SU-DHL-6 (cell line): ENCODE measurements at regions not wholly inside any gene's neighbourhood (a gene's known extent, or its start where the extent isn't known, plus 50 kb on each side); places are given as distances from the start of the nearest gene placed in this dataset.

ENCODE experiments used
- H2AFZ ChIP-seq: fragments of 200-600 bp; sonication (generic); 2 replicates; pipeline ENCODE4 v1.6.1; 2014; ENCODE audit warnings: low read depth, mild to moderate bottlenecking, moderate library complexity, mixed read lengths, antibody characterized with exemption, low read length; ENCODE audit not compliant: severe bottlenecking
- H3F3A ChIP-seq: fragments of 200-600 bp; shearing (Covaris generic); 2 replicates; pipeline ENCODE4 v1.6.0; 2016; ENCODE audit warnings: antibody characterized with exemption, mild to moderate bottlenecking; ENCODE audit not compliant: insufficient read depth
- H3K27ac ChIP-seq: fragments of 200-600 bp; sonication (generic); 2 replicates; pipeline ENCODE4 v1.5.1; 2016; ENCODE audit warnings: low read depth, mild to moderate bottlenecking, low read length, moderate library complexity, mixed read lengths
- H3K27me3 ChIP-seq: fragments of 200-600 bp; sonication (generic), shearing (Covaris generic); 2 replicates; pipeline ENCODE4 v1.6.0; 2014; ENCODE audit warnings: mild to moderate bottlenecking, low read length
- H3K36me3 ChIP-seq: fragments of 200-600 bp; sonication (generic); 2 replicates; pipeline ENCODE4 v1.6.1; 2014; ENCODE audit warnings: mild to moderate bottlenecking, low read length, mixed read lengths
- H3K4me2 ChIP-seq: fragments of 300-600, 200-600 bp; shearing (Covaris generic), sonication (generic); 2 replicates; pipeline ENCODE4 v1.6.0; 2014; ENCODE audit warnings: low read length, low read depth, mild to moderate bottlenecking; ENCODE audit not compliant: poor library complexity, severe bottlenecking
- H3K4me3 ChIP-seq: fragments of 200-600 bp; sonication (generic); 2 replicates; pipeline ENCODE4 v1.5.1; 2014; ENCODE audit warnings: antibody characterized with exemption, low read length, mild to moderate bottlenecking, mixed read lengths; ENCODE audit not compliant: insufficient read depth, poor library complexity, severe bottlenecking
- H3K79me2 ChIP-seq: fragments of 200-600 bp; sonication (generic); 2 replicates; pipeline ENCODE4 v1.6.1; 2014; ENCODE audit warnings: mild to moderate bottlenecking, low read length, moderate library complexity; ENCODE audit not compliant: insufficient read depth
- H3K9ac ChIP-seq: fragments of 200-600 bp; sonication (generic); 2 replicates; pipeline ENCODE4 v1.7.0; 2014; ENCODE audit warnings: mild to moderate bottlenecking, low read length
- H3K9me2 ChIP-seq: fragments of 200-600 bp; sonication (generic); replicated peaks from 2 replicates; pipeline ENCODE4 v1.6.1; 2014; ENCODE audit warnings: low read length; ENCODE audit not compliant: insufficient read depth
- H3K9me3 ChIP-seq: fragments of 200-600 bp; sonication (generic); 2 replicates; pipeline ENCODE4 v1.6.1; 2014; ENCODE audit warnings: low read length, mixed read lengths; ENCODE audit not compliant: insufficient read depth
- H4K20me1 ChIP-seq: fragments of 200-600 bp; sonication (generic); 2 replicates; pipeline ENCODE4 v1.6.1; 2014; ENCODE audit warnings: low read depth, mild to moderate bottlenecking, antibody characterized with exemption, low read length, moderate library complexity, mixed read lengths
- EZH2phosphoT487 ChIP-seq: fragments of 200-600 bp; sonication (generic), shearing (Covaris generic); conservative IDR thresholded peaks from 2 replicates; pipeline ENCODE4 v1.6.1; 2018; ENCODE audit warnings: mild to moderate bottlenecking, antibody characterized with exemption, low read length, moderate library complexity, mixed read lengths
- TF ChIP-seq, protein P1 (sequence below): fragments of 200-600 bp; sonication (generic); IDR thresholded peaks from one replicate; pipeline ENCODE4 v1.5.1; 2017; ENCODE audit warnings: antibody characterized with exemption, mild to moderate bottlenecking, low read length, moderate library complexity; ENCODE audit not compliant: insufficient read depth, poor library complexity, severe bottlenecking

DNA sequence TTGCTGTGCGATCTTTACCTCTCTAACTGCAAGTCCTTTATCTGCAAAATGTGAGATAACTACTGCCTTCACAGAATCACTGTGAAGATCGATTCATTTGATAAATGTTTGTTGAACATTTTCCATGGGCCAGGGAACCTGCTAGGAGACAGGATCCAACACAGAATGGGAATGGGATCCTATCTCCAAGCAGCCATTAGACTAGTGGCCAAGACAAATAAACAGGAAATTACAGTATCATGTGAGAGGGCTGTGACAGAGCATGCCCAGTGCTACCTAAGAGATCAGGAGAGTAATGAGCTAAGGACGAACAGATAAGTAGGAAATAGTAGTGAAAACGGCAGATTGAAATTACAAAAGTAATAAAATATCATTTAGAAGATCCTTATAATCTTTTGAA lies 105.7 kb downstream of the GRIN2B start:
- H3K9me2 ChIP-seq = no peaks in the 10 kb centered on the region
- no peaks in the 10 kb centered on the region for H3K36me3 ChIP-seq
- no peak overlapping the region for H3K4me3 ChIP-seq
- TF ChIP-seq, protein P1, sequence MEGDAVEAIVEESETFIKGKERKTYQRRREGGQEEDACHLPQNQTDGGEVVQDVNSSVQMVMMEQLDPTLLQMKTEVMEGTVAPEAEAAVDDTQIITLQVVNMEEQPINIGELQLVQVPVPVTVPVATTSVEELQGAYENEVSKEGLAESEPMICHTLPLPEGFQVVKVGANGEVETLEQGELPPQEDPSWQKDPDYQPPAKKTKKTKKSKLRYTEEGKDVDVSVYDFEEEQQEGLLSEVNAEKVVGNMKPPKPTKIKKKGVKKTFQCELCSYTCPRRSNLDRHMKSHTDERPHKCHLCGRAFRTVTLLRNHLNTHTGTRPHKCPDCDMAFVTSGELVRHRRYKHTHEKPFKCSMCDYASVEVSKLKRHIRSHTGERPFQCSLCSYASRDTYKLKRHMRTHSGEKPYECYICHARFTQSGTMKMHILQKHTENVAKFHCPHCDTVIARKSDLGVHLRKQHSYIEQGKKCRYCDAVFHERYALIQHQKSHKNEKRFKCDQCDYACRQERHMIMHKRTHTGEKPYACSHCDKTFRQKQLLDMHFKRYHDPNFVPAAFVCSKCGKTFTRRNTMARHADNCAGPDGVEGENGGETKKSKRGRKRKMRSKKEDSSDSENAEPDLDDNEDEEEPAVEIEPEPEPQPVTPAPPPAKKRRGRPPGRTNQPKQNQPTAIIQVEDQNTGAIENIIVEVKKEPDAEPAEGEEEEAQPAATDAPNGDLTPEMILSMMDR = no peak
- no peak for TF ChIP-seq EZH2phosphoT487
- H3K9ac ChIP-seq = no peak overlapping the region
- no peaks in the 10 kb centered on the region for H4K20me1 ChIP-seq
- no peak overlapping the region for H3K27ac ChIP-seq
- no peak overlapping the region for H3K4me2 ChIP-seq
- H3F3A ChIP-seq = no peaks in the 10 kb centered on the region
- no peak overlapping the region for H2AFZ ChIP-seq
- H3K79me2 ChIP-seq = no peaks in the 10 kb centered on the region
- H3K9me3 ChIP-seq = no peaks in the 10 kb centered on the region
- H3K27me3 ChIP-seq = no peaks in the 10 kb centered on the region

DNA sequence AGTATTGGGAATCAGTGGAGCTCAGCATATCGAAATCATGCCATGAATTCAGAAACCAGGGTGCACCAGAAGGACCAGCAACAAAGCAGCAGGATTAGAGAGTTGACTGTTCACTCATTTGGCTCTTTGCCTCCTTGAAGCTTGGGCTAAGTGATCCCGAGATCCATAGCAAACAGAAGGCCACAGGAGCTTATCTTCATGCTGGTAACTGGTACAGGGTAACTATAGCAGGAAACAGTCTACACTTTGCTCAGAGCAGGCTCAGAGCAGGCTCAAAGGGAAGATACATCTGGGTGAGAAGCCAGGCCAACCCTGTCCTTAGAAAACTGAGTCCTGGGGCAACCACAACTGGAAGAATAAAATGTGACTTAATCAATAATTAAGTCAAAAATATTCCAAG lies 111.1 kb downstream of the GRIN2B start:
- Histone ChIP-seq H3F3A (no peaks in the 10 kb centered on the region), H3K9ac (no peak overlapping the region), H3K4me2 (no peak overlapping the region), H3K27me3 (no peaks in the 10 kb centered on the region), H3K4me3 (no peak overlapping the region), H3K36me3 (no peaks in the 10 kb centered on the region), H3K9me3 (no peaks in the 10 kb centered on the region), H3K79me2 (no peaks in the 10 kb centered on the region), H4K20me1 (no peaks in the 10 kb centered on the region), H3K9me2 (no peaks in the 10 kb centered on the region), H2AFZ (no peak overlapping the region), H3K27ac (no peak overlapping the region)
- no peak for TF ChIP-seq EZH2phosphoT487
- TF ChIP-seq, protein P1 = no peak

DNA sequence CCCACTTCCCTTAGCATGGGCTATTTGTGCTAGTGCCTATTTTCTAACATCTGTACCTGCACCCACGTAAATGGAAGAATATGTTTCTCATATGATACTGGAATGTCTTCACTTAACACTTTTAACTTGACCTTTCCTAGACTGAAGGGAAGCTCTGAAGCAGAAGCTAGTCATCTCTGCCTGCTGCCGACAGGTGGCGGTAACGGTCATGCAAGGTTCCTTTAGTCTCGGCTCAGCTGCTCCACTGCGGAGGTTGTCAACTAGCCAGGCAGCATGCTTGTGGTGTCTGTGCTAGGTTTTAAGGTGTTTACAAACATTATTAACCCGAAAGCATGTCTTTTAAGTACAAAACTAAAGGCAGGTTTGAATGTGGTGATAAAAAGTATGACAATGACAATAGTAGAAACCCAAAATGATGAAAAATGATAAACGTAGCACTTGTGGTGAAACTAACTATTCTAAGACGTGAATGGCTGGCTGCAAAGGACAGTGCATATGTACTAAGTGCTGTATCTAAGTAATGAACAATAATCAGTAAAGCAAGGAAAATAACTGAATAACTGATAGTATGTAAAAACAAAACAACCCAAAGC lies 117.2 kb downstream of the GRIN2B start:
- H3K9me2 ChIP-seq = no peaks in the 10 kb centered on the region
- no peak overlapping the region for H3K9ac ChIP-seq
- H4K20me1 ChIP-seq = no peaks in the 10 kb centered on the region
- H3K79me2 ChIP-seq = no peaks in the 10 kb centered on the region
- TF ChIP-seq, protein P1 = peak; percentile 35
- no peak for TF ChIP-seq EZH2phosphoT487
- no peaks in the 10 kb centered on the region for H3F3A ChIP-seq
- H3K4me3 ChIP-seq = no peak overlapping the region
- H3K4me2 ChIP-seq = peak overlapping the region; percentile 14
- no peaks in the 10 kb centered on the region for H3K27me3 ChIP-seq
- no peak overlapping the region for H2AFZ ChIP-seq
- H3K9me3 ChIP-seq = no peaks in the 10 kb centered on the region
- no peaks in the 10 kb centered on the region for H3K36me3 ChIP-seq
- no peak overlapping the region for H3K27ac ChIP-seq
